AG09309 (cell line): ENCODE measurements at regions not wholly inside any gene's neighbourhood (a gene's known extent, or its start where the extent isn't known, plus 50 kb on each side); places are given as distances from the start of the nearest gene placed in this dataset.

Source experiments
- DNase-seq: peaks from one replicate; pipeline ENCODE4 v3.0.0-alpha.2; 2010; ENCODE audit warnings: low read depth
- H3K4me3 ChIP-seq: 2 replicates; pipeline ENCODE4 v1.5.1; 2011; ENCODE audit warnings: mild to moderate bottlenecking, low read depth, low read length, moderate library complexity; ENCODE audit not compliant: control insufficient read depth
- CTCF ChIP-seq: IDR thresholded peaks from 2 replicates; pipeline ENCODE4 v1.5.1; 2011; ENCODE audit warnings: mild to moderate bottlenecking, low read depth, low read length, inconsistent platforms; ENCODE audit not compliant: insufficient read depth, control insufficient read depth; ENCODE audit errors: missing control alignments

DNA sequence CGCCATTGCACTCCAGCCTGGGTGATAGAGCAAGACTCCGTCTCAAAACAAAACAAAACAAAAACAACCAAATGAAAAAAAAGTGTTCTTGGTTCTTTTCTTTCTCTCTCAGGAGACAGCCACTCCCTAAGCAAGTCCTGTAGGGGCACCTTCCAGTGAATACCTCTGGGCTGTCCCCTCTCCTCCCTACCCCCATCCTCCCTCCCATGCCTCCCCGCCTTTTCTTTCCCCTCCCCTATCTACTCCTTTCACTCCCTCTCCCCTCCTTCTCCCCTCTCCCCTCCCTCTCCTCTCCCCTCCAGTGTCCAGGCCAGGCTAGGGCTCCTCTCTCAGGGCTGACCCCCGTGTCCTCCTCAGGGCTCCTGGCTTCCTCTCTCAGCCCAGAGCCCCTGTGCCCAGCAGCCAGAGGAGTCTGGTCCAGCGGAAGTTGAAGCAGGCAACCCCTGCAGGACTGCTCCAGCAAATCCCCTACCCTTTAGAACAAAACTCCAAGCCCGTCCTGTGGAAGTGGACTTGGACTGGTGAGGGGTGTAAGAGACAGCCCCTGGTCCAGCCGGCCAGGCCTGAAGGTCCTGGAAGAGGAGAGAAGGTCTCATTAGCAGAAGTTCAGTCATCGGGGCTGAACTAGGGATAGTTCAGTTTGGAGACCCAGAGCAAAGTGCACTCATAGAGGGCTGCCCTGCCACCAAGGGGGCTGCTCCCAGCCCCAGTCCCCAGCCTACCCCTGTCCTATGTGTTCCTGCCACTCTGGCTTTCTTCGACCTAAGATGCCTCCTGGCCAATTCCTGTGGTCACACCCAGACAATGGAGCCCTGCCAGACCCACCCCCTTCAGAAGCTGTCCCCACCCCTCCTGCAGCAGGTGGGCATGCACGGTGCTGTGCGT, 79.8 kb upstream of the IQSEC1 start:
- no peak for TF ChIP-seq CTCF
- H3K4me3 ChIP-seq: no peak overlapping the region
- DNase-seq: no peak

DNA sequence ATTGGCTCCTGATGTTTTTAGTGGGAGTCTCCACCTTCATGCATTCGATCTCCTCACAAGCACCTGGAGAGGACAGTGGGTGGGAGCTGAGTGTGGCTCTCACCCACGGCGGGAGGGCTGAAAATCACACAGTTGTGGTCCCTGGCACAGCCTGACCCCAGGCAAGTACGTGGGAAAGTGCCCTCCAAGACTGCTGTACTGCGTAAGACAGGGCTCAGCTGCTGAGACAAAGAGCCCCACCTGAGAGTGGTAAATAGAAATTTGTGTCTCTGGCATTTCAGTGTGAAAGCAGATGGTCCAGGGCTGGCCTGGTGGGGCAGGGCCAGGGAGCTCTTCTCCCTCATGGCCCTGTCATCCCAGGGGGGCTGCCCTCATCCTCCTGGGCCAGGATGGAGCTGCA, 77.4 kb upstream of the IQSEC1 start:
- DNase-seq: no peak
- no peak for TF ChIP-seq CTCF
- H3K4me3 ChIP-seq: no peak overlapping the region

DNA sequence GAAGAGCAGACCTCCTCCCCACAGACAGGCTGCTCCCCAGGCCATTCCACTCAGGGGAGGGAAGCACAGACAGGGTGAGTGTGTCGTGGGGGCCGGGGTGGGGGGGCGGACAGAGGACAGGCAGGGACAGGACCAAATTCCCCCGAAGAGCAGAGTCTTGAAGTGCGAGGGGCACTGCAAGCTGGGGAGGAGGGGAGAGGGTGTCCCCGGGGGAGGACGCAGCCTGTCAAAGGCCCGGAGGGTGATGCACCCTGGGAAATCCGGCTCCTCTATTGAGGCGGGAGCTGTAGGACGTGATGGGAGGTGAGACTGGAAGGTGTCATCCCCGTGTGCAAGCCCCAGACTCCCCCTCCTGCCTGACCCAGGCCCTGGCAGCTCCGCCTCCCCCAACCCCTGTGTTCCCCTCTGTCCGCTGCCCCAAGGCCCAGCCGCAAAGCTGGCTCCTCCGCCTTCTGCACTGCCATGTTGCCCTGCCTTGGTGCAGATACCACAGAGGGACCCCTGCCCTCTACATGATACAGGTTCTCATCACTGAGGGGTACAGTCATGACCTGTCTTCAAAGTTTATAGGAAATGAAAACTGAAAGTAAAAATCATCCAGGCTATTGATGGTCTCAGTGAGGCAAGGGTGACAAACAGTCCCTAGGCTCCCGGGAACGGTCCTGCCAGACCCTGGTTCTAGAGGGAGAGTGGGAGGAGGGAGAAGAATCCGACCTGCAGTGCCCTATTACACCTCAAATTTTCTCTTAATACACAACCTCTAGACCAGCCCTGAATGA, 76.3 kb upstream of the IQSEC1 start:
- no peak overlapping the region for H3K4me3 ChIP-seq
- TF ChIP-seq CTCF: no peak
- DNase-seq: no peak

DNA sequence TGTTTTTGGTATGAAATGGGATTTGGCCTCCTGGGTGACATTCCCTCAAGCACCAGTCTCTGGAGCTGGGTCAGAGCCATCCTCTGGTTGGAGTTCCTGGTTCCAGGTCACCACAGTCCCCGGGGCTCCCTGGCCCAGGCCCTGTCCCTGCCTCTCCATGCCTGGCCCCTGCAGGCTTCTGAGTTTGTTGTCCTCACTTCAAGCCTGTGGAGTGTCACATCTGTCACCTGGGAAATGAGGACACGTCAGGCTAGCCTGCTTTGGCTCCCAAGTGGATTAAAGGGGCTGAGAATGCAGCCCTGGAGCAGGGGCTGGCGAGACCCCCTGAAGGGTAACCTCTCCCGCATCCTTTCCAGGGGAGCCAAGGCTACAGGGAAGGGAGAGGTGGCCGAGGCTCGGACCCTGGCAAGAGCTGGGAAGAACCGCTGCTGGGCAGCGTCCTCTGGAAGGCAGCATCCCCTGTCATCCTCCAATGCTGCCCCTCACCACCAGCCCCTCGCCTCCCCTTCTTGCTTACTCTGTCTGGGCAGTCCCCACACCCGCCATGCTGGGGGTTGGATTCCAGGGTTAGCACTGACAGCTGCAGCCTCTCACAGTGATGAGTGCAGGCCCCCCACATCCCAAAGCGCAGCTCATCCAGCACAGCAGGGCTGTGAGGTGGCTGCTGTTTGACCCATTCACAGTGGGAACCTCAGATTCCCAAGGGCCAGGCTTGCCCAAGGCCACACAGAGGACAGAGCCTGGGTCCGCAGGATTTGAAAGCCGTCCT, 75.5 kb upstream of the IQSEC1 start:
- H3K4me3 ChIP-seq: no peak overlapping the region
- no peak for DNase-seq
- no peak for TF ChIP-seq CTCF

DNA sequence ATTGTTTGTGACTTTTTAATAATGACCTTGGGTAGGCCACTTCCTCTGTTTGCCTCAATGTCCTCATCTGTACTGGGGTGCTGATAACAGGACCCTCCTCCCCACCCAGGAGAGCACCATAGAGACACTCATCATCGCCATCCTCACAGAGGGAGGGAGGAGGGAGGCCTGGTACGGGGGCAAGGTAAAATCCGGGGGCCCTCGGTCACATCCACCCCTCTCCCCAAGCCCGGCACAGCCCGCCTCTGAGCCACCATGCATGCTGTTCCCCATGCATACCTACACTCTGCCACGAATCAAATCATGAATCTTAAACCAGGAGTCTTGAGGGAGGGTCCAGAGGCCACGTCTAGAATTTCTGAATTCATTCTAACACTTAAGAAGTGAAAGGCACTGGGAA, 74.9 kb upstream of the IQSEC1 start:
- TF ChIP-seq CTCF: no peak

GRCh38 chr3:13147344-13147743, 74.1 kb upstream of the IQSEC1 start:
- TF ChIP-seq CTCF: no peak
- H3K4me3 ChIP-seq: no peak overlapping the region
- no peak for DNase-seq

More for the DNA sequence above, 74.9 kb upstream of the IQSEC1 start:
- DNase-seq: no peak
- H3K4me3 ChIP-seq: no peak overlapping the region
